Fibroblast of pulmonary artery (primary cell): ENCODE measurements at regions not wholly inside any gene's neighbourhood (a gene's known extent, or its start where the extent isn't known, plus 50 kb on each side); places are given as distances from the start of the nearest gene placed in this dataset.

ENCODE experiments used
- DNase-seq: peaks from one replicate; pipeline ENCODE4 v3.0.0-alpha.2; 2010; ENCODE audit warnings: low read depth
- H3K4me3 ChIP-seq: replicated peaks from 2 replicates; pipeline ENCODE4 v1.5.1; 2011; ENCODE audit warnings: low read depth, mild to moderate bottlenecking, control low read depth, low read length, moderate library complexity
- TF ChIP-seq, protein P1 (sequence below): IDR thresholded peaks from 2 replicates; pipeline ENCODE4 v1.5.1; 2011; ENCODE audit warnings: mild to moderate bottlenecking, control low read depth, low read length, inconsistent platforms; ENCODE audit errors: missing control alignments

DNA sequence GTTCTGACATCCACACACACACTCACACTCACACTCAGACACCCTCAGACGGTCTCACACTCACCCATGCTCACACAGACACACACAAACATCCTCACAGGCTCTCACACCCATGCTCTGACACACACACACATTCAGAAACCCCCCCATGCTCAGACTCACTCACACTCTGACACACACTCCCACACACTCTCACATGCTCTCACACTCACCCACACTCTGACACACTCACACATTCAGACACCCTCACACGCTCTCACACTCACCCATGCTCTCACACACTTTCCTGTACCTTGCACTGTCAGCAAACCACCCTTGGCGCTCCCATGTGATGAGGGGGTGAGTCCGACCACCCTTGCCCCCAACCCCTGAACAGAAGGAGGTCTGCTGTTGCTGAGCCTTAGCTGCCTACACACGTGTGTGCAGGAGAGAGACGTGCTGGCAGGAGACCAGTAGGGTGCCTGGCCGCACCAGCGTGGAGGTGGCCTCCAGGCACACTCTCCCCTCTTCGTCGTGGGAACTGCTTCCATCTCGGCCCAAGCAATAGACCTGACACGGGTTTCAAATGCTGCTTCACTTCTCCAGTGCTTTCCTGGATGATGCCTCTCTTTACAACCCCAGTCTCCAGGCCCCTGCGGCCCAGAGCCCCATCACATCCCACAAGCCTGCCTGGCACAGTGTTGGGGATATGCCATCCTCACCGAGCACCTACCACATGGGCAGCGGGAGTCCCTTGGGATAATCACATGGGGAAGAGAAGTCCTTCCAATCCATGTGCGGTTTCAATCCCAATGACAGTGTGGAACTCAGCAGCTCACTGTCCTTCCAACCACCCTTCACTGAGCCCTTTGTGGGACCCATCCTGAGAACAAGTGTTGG is 267.8 kb upstream of the FOXF1 start:
- no peak for DNase-seq
- H3K4me3 ChIP-seq, result no peak overlapping the region
- TF ChIP-seq, protein P1, sequence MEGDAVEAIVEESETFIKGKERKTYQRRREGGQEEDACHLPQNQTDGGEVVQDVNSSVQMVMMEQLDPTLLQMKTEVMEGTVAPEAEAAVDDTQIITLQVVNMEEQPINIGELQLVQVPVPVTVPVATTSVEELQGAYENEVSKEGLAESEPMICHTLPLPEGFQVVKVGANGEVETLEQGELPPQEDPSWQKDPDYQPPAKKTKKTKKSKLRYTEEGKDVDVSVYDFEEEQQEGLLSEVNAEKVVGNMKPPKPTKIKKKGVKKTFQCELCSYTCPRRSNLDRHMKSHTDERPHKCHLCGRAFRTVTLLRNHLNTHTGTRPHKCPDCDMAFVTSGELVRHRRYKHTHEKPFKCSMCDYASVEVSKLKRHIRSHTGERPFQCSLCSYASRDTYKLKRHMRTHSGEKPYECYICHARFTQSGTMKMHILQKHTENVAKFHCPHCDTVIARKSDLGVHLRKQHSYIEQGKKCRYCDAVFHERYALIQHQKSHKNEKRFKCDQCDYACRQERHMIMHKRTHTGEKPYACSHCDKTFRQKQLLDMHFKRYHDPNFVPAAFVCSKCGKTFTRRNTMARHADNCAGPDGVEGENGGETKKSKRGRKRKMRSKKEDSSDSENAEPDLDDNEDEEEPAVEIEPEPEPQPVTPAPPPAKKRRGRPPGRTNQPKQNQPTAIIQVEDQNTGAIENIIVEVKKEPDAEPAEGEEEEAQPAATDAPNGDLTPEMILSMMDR, result no peak

DNA sequence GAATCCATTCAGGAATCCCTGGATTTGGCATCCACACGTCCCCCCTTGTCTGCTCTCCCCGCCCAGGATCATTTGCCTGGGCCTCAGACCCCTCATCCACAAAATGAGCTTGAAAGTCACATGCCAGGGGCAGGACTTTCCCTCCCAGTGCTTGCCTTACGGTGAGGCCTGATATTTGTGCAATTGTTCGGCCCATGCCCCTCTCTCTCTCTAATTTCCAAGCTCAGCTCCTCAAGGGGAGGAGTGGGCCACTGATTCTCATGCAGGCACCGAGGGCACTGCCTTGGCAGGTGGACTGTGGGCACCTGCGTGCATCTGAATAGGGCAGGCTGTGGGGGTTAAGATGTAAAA is 267.2 kb upstream of the FOXF1 start:
- TF ChIP-seq, protein P1, result no peak
- DNase-seq, result no peak
- H3K4me3 ChIP-seq, result no peak overlapping the region

DNA sequence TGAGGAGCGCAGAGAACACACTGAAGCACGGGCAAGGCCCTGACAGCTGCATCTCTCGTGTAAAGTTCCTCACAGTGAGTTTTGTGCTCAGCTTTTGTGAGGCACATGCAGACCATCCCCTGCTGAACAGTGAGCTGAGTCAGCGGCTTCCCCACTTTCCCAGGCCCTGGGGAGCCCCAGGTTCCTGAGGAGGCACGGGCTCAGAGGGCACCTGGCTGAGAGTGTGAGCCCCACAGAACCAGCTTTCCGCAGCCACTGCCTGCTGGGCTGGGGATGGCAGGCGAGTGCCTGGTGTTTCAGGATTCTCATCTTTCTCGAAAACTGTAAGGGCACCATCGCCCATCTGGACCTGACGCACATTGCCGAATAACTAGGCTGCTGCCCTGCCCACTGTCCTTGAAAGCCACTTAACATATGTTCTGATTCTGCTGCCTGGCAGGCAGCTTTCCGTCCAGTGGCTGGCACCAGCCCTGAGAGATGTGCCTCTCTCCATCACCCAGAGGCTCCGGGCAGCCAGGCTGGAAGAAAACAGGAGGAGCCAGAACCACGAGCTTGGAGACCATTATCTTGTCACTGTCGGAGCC is 266.7 kb upstream of the FOXF1 start:
- no peak for DNase-seq
- TF ChIP-seq, protein P1, result no peak
- H3K4me3 ChIP-seq, result no peak overlapping the region

DNA sequence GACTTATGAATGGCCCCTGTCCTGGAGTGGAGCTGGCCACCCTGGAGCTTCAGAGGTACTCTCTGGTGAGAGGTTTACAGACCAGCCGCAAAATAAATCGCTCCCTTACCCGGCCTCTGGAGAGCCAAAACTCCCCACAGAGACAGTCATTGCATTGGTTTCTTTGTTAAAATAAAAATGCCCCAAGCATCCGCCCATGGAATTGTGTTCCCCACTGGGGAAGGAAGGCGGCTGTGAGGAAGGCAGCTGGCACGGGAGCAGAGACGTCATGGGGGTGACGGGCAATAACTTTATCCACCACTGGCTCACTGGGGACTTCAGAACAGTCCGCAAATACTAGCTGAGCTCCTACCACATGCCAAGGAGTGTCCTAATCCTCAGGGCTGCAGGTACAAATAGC is 266.2 kb upstream of the FOXF1 start:
- no peak overlapping the region for H3K4me3 ChIP-seq
- no peak for DNase-seq
- TF ChIP-seq, protein P1, result no peak

DNA sequence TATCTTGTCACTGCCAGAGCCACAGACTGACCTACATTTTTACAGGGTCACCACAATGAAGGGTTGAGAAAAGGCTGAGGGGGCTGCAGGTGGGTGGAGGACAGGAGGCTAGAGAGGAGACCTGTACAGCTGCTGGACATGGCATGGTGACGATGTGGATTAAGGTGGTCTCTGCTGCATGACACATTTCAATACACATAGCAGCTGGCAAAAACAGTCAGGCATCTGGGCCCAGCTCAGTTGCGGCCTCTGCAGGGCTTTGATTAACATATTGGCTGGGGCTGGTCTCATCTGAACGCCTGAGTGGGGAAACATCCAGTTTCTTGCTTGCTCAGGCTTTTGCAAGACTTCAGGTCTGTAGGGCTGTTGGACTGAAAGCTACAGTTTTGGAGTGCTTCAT is 265.4 kb upstream of the FOXF1 start:
- TF ChIP-seq, protein P1, result no peak
- DNase-seq, result no peak
- no peak overlapping the region for H3K4me3 ChIP-seq

DNA sequence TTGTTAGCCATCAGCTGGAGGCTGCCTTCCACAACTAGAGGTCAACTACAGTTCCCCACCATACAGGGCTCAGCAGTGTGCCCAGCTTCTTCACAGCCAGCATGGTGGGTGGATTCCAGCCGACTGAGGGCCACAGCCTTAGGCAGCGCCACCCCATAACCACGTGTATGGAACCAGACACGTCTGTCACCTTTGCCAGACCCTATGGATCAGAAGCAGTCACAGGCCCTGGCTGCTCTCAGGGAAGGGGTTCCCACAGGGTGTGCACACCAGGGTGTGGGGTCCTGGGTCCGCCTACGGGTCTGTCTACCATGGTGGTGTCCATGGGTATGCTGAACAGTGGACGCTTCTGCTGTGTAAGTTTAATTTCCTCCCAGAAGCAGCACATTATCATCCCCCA is 265.0 kb upstream of the FOXF1 start:
- TF ChIP-seq, protein P1, result no peak
- DNase-seq, result no peak
- H3K4me3 ChIP-seq, result no peak overlapping the region

DNA sequence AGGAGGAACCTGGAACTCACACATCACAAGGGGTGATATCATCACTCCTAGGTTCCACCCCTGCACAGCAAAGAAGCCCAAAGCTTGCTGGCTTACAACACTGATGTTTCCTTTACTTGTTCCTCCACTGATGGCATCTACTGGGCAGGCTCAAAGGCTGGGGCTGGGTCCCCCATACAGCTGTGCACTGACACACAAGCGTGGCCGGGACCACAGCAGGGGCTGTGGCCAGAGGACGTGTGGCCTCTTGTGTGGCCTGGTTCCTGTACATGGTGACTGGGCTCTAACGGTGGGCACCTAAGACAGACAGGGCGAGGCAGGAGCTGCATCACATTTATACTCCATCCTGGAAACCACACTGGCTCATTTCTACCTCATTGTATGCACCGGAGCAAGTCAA is 264.4 kb upstream of the FOXF1 start:
- H3K4me3 ChIP-seq, result no peak overlapping the region
- DNase-seq, result no peak
- TF ChIP-seq, protein P1, result no peak
